ENCODE measurements at regions not wholly inside any gene's neighbourhood (a gene's known extent, or its start where the extent isn't known, plus 50 kb on each side); places are given as distances from the start of the nearest gene placed in this dataset.

DNA sequence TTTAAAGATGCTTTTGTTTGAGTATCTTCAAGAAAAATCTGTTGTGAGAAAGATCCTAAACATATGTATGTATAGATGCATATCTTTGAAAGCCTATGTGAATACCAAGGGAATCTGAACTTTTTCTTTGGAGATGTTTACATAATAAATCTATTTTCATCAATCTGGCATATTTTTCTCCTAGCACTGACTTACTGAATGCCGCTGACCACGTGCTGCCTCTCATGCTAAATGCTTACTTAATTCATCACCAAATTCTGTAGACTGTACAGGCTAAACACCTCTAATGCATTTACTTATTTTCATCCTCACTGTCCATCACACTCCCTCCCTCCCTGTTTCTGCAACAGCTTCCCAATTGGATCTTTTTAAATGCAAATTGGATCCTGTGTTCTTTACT lies 566.2 kb upstream of the WWC1 start:
- Histone ChIP-seq H3K23ac (ENCODE audit: low read length) (no peak overlapping the region), H3K14ac (ENCODE audit: low read length) (no peak overlapping the region), H4K91ac (ENCODE audit: low read depth, low read length) (no peak overlapping the region), H3K4ac (ENCODE audit: low read depth, low read length) (no peak overlapping the region), H2BK120ac (ENCODE audit: insufficient read depth, low read length, poor library complexity) (no peak overlapping the region), H3K79me1 (ENCODE audit: low read length) (peaks cover 2% of the 10 kb centered on the region), H3K4me1 (ENCODE audit: control insufficient read depth in 1 of 2, insufficient read depth in 2 of 2, low read length in 2 of 2) (peaks cover 3 to 4% of the 10 kb centered on the region in 2 experiments), H2AFZ (ENCODE audit: insufficient read depth, low read length, poor library complexity) (no peak overlapping the region), H3K79me2 (ENCODE audit: control insufficient read depth, insufficient read depth, low read length, poor library complexity) (no peaks in the 10 kb centered on the region), H3K9ac (ENCODE audit: low read length) (no peak overlapping the region), H2BK12ac (ENCODE audit: low read length) (no peak overlapping the region), H4K12ac (ENCODE audit: low read depth, low read length) (no peak overlapping the region), H3K27ac (ENCODE audit: low read depth, low read length) (no peak overlapping the region), H3K27me3 (ENCODE audit: insufficient read depth, low read length) (no peaks in the 10 kb centered on the region), H3K4me2 (ENCODE audit: low read length) (no peak overlapping the region), H3K4me3 (ENCODE audit: low read depth, low read length) (no peak overlapping the region), H3K18ac (ENCODE audit: low read length) (no peak overlapping the region), H2AK5ac (ENCODE audit: low read length) (no peak overlapping the region), H4K8ac (ENCODE audit: low read depth, low read length) (no peak overlapping the region), H3K9me3 (ENCODE audit: insufficient read depth, low read depth, low read length) (no peaks in the 10 kb centered on the region), H2BK5ac (ENCODE audit: low read depth, low read length, poor library complexity) (no peak overlapping the region), H3K36me3 (ENCODE audit: control insufficient read depth in 1 of 2, insufficient read depth in 2 of 2, low read length in 2 of 2) (no peaks in the 10 kb centered on the region)
- DNase-seq: no peak
- WGBS (ENCODE audit: extremely low coverage, insufficient coverage, insufficient read length): no CpG with 5 or more reads among the region's 2 CpGs

DNA sequence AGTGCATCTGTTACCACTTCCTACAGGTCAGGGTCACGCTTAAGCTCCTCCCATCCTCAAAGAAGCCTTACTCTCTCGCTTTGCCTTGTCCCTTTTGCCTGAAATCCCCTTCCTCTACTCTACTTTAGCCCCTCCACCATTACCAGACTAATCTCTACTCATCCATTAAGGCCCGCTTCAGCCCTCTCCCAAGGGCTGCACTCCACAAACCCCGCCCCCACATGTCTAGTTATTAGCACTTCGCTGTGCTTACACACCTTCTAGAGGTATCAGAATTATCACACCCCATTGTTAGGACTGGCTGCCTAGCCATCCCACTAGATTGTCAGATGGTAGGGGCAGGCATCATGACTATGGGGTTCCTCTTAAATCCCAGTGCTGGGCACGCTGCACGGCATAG lies 565.7 kb upstream of the WWC1 start:
- Histone ChIP-seq H3K9me3 (ENCODE audit: insufficient read depth, low read depth, low read length) (no peaks in the 10 kb centered on the region), H3K23ac (ENCODE audit: low read length) (no peak overlapping the region), H3K79me2 (ENCODE audit: control insufficient read depth, insufficient read depth, low read length, poor library complexity) (no peaks in the 10 kb centered on the region), H4K91ac (ENCODE audit: low read depth, low read length) (no peak overlapping the region), H4K12ac (ENCODE audit: low read depth, low read length) (no peak overlapping the region), H3K4me3 (ENCODE audit: low read depth, low read length) (no peak overlapping the region), H2BK12ac (ENCODE audit: low read length) (peak overlapping the region; percentile 54), H2AK5ac (ENCODE audit: low read length) (no peak overlapping the region), H2BK120ac (ENCODE audit: insufficient read depth, low read length, poor library complexity) (peak overlapping the region; percentile 1), H3K18ac (ENCODE audit: low read length) (no peak overlapping the region), H2AFZ (ENCODE audit: insufficient read depth, low read length, poor library complexity) (no peak overlapping the region), H3K14ac (ENCODE audit: low read length) (no peak overlapping the region), H3K9ac (ENCODE audit: low read length) (no peak overlapping the region), H4K8ac (ENCODE audit: low read depth, low read length) (no peak overlapping the region), H2BK5ac (ENCODE audit: low read depth, low read length, poor library complexity) (no peak overlapping the region), H3K4me2 (ENCODE audit: low read length) (no peak overlapping the region), H3K27me3 (ENCODE audit: insufficient read depth, low read length) (no peaks in the 10 kb centered on the region), H3K4ac (ENCODE audit: low read depth, low read length) (no peak overlapping the region), H3K36me3 (ENCODE audit: control insufficient read depth in 1 of 2, insufficient read depth in 2 of 2, low read length in 2 of 2) (no peaks in the 10 kb centered on the region), H3K79me1 (ENCODE audit: low read length) (peaks cover 2% of the 10 kb centered on the region), H3K27ac (ENCODE audit: low read depth, low read length) (no peak overlapping the region), H3K4me1 (ENCODE audit: control insufficient read depth in 1 of 2, insufficient read depth in 2 of 2, low read length in 2 of 2) (peaks cover 3 to 4% of the 10 kb centered on the region in 2 experiments)
- no CpG with 5 or more reads among the region's 7 CpGs for WGBS (ENCODE audit: extremely low coverage, insufficient coverage, insufficient read length)
- no peak for DNase-seq

DNA sequence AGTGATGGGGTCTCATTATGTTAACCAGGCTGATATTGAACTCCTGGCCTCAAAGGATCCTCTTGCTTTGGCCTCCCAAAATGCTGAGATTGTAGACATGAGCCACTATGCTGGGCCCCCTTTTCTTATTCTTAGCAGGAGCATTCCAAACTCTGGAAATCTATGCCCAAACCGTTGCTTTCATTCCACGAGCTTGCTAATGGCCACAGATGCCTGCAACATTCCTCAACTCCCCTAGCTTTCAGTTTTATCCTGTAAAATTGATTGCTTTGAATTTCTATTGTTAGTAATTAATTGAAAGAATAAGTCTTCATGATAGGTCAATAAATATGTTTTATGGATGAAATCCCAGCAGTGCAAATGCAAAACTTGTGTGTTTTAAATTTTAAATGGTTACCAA lies 564.8 kb upstream of the WWC1 start:
- H2BK120ac ChIP-seq (ENCODE audit: insufficient read depth, low read length, poor library complexity): no peak overlapping the region
- H4K12ac ChIP-seq (ENCODE audit: low read depth, low read length): no peak overlapping the region
- H3K18ac ChIP-seq (ENCODE audit: low read length): no peak overlapping the region
- no peak overlapping the region for H3K14ac ChIP-seq (ENCODE audit: low read length)
- no peak overlapping the region for H4K91ac ChIP-seq (ENCODE audit: low read depth, low read length)
- peaks cover 2% of the 10 kb centered on the region for H3K79me1 ChIP-seq (ENCODE audit: low read length)
- H2AFZ ChIP-seq (ENCODE audit: insufficient read depth, low read length, poor library complexity): no peak overlapping the region
- no peak for DNase-seq
- H3K23ac ChIP-seq (ENCODE audit: low read length): no peak overlapping the region
- no peaks in the 10 kb centered on the region for H3K79me2 ChIP-seq (ENCODE audit: control insufficient read depth, insufficient read depth, low read length, poor library complexity)
- no peak overlapping the region for H3K27ac ChIP-seq (ENCODE audit: low read depth, low read length)
- H3K36me3 ChIP-seq (ENCODE audit: control insufficient read depth in 1 of 2, insufficient read depth in 2 of 2, low read length in 2 of 2): no peaks in the 10 kb centered on the region
- H3K9ac ChIP-seq (ENCODE audit: low read length): no peak overlapping the region
- no peak overlapping the region for H3K4me3 ChIP-seq (ENCODE audit: low read depth, low read length)
- peaks cover 3 to 4% of the 10 kb centered on the region in 2 experiments for H3K4me1 ChIP-seq (ENCODE audit: control insufficient read depth in 1 of 2, insufficient read depth in 2 of 2, low read length in 2 of 2)
- no peak overlapping the region for H4K8ac ChIP-seq (ENCODE audit: low read depth, low read length)
- H2BK12ac ChIP-seq (ENCODE audit: low read length): no peak overlapping the region
- H3K9me3 ChIP-seq (ENCODE audit: insufficient read depth, low read depth, low read length): no peaks in the 10 kb centered on the region
- H3K27me3 ChIP-seq (ENCODE audit: insufficient read depth, low read length): no peaks in the 10 kb centered on the region
- H3K4ac ChIP-seq (ENCODE audit: low read depth, low read length): no peak overlapping the region
- WGBS (ENCODE audit: extremely low coverage, insufficient coverage, insufficient read length): no CpG with 5 or more reads among the region's 2 CpGs
- H2BK5ac ChIP-seq (ENCODE audit: low read depth, low read length, poor library complexity): no peak overlapping the region
- H2AK5ac ChIP-seq (ENCODE audit: low read length): no peak overlapping the region
- no peak overlapping the region for H3K4me2 ChIP-seq (ENCODE audit: low read length)

- H4K91ac ChIP-seq (ENCODE audit: low read depth, low read length): no peak overlapping the region
- no peaks in the 10 kb centered on the region for H3K9me3 ChIP-seq (ENCODE audit: insufficient read depth, low read depth, low read length)
- H3K4me1 ChIP-seq (ENCODE audit: control insufficient read depth in 1 of 2, insufficient read depth in 2 of 2, low read length in 2 of 2): no peaks in the 10 kb centered on the region
- no peak overlapping the region for H2AK5ac ChIP-seq (ENCODE audit: low read length)
- H3K23ac ChIP-seq (ENCODE audit: low read length): no peak overlapping the region
- H4K8ac ChIP-seq (ENCODE audit: low read depth, low read length): no peak overlapping the region
- H3K79me2 ChIP-seq (ENCODE audit: control insufficient read depth, insufficient read depth, low read length, poor library complexity): no peaks in the 10 kb centered on the region
- no peak overlapping the region for H3K4me2 ChIP-seq (ENCODE audit: low read length)
- no peaks in the 10 kb centered on the region for H3K36me3 ChIP-seq (ENCODE audit: control insufficient read depth in 1 of 2, insufficient read depth in 2 of 2, low read length in 2 of 2)
- no peak overlapping the region for H3K4ac ChIP-seq (ENCODE audit: low read depth, low read length)
- no peak overlapping the region for H3K14ac ChIP-seq (ENCODE audit: low read length)
- no peak overlapping the region for H2BK120ac ChIP-seq (ENCODE audit: insufficient read depth, low read length, poor library complexity)
- H3K18ac ChIP-seq (ENCODE audit: low read length): no peak overlapping the region
- no peak overlapping the region for H2AFZ ChIP-seq (ENCODE audit: insufficient read depth, low read length, poor library complexity)
- H3K9ac ChIP-seq (ENCODE audit: low read length): no peak overlapping the region
- H4K12ac ChIP-seq (ENCODE audit: low read depth, low read length): no peak overlapping the region
- WGBS (ENCODE audit: extremely low coverage, insufficient coverage, insufficient read length): no CpG with 5 or more reads among the region's 3 CpGs
- H3K27ac ChIP-seq (ENCODE audit: low read depth, low read length): no peak overlapping the region
- DNase-seq: peak in 1 of 2 donors; percentile 34
- no peak overlapping the region for H2BK5ac ChIP-seq (ENCODE audit: low read depth, low read length, poor library complexity)
- H2BK12ac ChIP-seq (ENCODE audit: low read length): no peak overlapping the region
- no peaks in the 10 kb centered on the region for H3K27me3 ChIP-seq (ENCODE audit: insufficient read depth, low read length)
- no peaks in the 10 kb centered on the region for H3K79me1 ChIP-seq (ENCODE audit: low read length)
- no peak overlapping the region for H3K4me3 ChIP-seq (ENCODE audit: low read depth, low read length)
These were observed 561.3 kb upstream of the WWC1 start for GRCh38 chr5:167730121-167730520.

All from trophoblast cell (in vitro differentiated cells and primary cell).